Medulla oblongata (tissue), 1 donor: ENCODE measurements at regions not wholly inside any gene's neighbourhood (a gene's known extent, or its start where the extent isn't known, plus 50 kb on each side); places are given as distances from the start of the nearest gene placed in this dataset.
"Not testable (repeated sequence)": the region's sequence is repeated elsewhere in the genome, so short reads cannot be mapped to it uniquely, and the experiment has no call there.

Experiments
- DNase-seq: peaks from one replicate; pipeline ENCODE4 v3.0.0-alpha.2; 2015; ENCODE audit errors: extremely low spot score

DNA sequence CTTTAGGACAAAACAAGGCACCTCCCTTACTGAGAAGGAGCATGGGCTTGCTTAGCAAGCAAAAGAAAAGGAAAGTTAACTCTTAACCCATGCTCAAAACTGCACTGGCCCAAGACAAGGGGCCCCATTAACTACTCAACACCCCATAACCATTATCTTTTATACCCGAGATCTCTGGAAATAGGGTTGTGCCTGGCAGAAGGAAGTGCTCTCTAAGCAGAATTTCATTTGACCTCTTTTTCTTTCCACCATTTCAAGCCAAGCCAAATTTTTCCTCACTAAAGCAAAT is 167.2 kb downstream of the RASEF start:
- DNase-seq = no peak

GRCh38 chr9:82903503-82903902 is 159.4 kb downstream of the RASEF start:
- DNase-seq = no peak

GRCh38 chr9:82911996-82912395 is 150.9 kb downstream of the RASEF start:
- DNase-seq = no peak

GRCh38 chr9:82912645-82913044 is 150.3 kb downstream of the RASEF start:
- DNase-seq = peak; percentile 15

GRCh38 chr9:82916238-82916637 is 146.7 kb downstream of the RASEF start:
- not testable (repeated sequence) for DNase-seq

- no peak for DNase-seq
Observed at GRCh38 chr9:82920154-82920553, 142.8 kb downstream of the RASEF start.

- no peak for DNase-seq
Observed at GRCh38 chr9:82922686-82923085, 140.3 kb downstream of the RASEF start.

DNA sequence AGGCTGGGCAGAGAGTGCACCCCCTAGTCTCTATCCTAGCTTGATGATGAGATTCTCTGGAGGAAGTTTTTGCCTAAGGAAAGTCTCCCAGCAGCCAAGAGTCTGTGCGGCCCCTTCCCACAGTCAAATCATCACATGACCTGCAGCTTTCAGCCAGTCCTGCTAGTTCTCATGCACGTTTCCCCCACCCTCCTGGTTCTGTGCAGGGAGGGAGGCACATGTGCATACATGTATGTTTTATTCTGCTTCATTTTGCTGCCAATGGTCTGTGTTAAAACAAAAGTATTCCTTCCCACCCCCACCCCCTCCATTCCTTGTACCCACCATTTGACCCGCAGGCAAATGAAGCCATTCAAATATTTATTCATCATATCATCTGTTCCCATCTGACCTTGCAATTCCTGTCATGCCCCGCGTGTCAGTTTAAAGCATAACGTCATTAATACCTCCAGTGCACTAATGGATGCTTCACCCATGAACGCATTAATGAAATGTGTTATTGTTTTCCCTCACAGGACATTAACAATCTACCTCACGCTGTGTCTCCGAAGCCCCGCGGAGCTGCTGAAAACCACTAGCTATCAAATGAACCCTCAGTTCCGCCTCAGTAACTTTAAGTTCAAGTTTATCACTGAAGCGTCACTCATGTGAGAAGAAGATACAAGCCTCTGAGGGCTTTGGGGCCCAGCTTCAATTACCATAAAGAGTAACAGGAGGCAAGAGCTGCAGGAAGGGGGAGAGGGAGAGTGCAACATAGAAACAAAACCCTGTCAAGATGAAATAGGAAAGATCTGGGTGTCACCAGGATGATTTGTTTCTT is 139.6 kb downstream of the RASEF start:
- DNase-seq = no peak

DNA sequence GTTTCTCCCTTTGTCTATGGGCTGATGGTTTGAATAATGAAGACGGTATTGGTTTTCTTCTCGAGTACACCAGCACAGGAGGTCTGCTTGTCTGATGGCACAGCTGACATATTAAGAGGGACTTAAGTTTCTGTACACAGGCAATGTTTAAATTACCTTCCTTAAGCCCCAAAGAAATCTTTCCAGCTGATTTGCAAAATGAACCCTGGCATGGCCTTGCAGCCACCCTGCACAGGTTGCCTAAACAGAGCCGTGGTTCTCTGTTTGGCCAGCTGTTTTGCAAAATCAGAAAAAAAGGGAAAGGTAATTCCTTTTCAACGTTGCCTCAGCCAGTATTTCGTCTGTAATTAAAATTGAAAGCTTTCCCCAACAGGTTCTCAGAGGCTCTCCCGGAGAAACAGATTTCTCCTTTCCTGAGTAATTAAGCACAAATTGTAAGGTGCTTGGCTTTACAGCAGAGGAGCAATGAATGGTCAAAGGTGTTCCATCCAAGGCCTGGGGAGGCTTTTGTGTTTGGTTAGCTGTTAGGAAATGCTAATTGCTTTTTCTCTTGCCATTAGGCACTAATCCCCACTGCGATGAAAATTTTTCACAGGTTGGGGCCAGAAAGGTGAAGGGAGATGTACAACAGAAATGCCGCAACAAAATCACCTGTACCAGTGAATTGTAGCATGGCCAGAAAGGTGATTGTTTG is 138.9 kb downstream of the RASEF start:
- DNase-seq = no peak
